IMR-90 (cell line): ENCODE measurements at regions not wholly inside any gene's neighbourhood (a gene's known extent, or its start where the extent isn't known, plus 50 kb on each side); places are given as distances from the start of the nearest gene placed in this dataset.

Source experiments
- ATAC-seq: fragments of 200-7000 bp; cut with Tn5 transposase; 2 replicates; pipeline ENCODE4 v1.9.1; 2020; ENCODE audit warnings: low read depth, mild to moderate bottlenecking, moderate library complexity
- BruUV-seq: library from RNA; stranded (reverse); fragments of 400-500 nt; replicated peaks from 2 replicates; lab custom pipeline; 2021; lab: Mats Ljungman, UMichigan
- CTCF ChIA-PET: fragments of 300-600 bp; formaldehyde crosslinking; extraction: SDS; loops from one replicate; lab custom pipeline; 2021; ENCODE audit warnings: antibody characterized with exemption; lab: Yijun Ruan, JAX
- POLR2A ChIA-PET: fragments of 300-600 bp; sonication (Branson Sonifier 250); formaldehyde crosslinking; loops from one replicate; lab custom pipeline; 2022; ENCODE audit warnings: antibody characterized with exemption; ENCODE audit not compliant: unreplicated experiment; lab: Charles Lee
- DNase-seq: peaks from one replicate; pipeline ENCODE4 v3.0.0; 2013
- H2AFZ ChIP-seq: replicated peaks from 2 replicates; pipeline ENCODE3; 2013; ENCODE audit warnings: low read length, mild to moderate bottlenecking; ENCODE audit not compliant: poor library complexity
- H2AK5ac ChIP-seq: 2 replicates; pipeline ENCODE4 v1.6.1; 2013; ENCODE audit warnings: low read depth, low read length, inconsistent platforms
- H2AK9ac ChIP-seq: replicated peaks from 2 replicates; pipeline ENCODE3; 2013; ENCODE audit warnings: mild to moderate bottlenecking, low read depth, low read length, moderate library complexity; ENCODE audit not compliant: poor library complexity
- H2BK120ac ChIP-seq: 2 replicates; pipeline ENCODE4 v1.6.1; 2013; ENCODE audit warnings: low read depth, low read length, inconsistent platforms
- H2BK15ac ChIP-seq: 3 replicates; pipeline ENCODE4 v1.6.1; 2013; ENCODE audit warnings: low read depth, low read length, inconsistent platforms
- H2BK20ac ChIP-seq: 2 replicates; pipeline ENCODE4 v1.6.1; 2013; ENCODE audit warnings: low read depth, mild to moderate bottlenecking, inconsistent platforms, low read length, moderate library complexity
- H2BK5ac ChIP-seq: 2 replicates; pipeline ENCODE4 v1.6.1; 2013; ENCODE audit warnings: mild to moderate bottlenecking, low read depth, low read length, inconsistent platforms; ENCODE audit not compliant: poor library complexity, severe bottlenecking
- H3K14ac ChIP-seq: replicated peaks from 2 replicates; pipeline ENCODE4 v1.6.1; 2013; ENCODE audit warnings: low read depth, low read length, inconsistent platforms
- H3K18ac ChIP-seq: 2 replicates; pipeline ENCODE4 v1.6.1; 2013; ENCODE audit warnings: low read depth, low read length, control low read depth
- H3K23ac ChIP-seq: 2 replicates; pipeline ENCODE4 v1.6.1; 2013; ENCODE audit warnings: low read depth, low read length, inconsistent platforms
- H3K27ac ChIP-seq: 2 replicates; pipeline ENCODE4 v1.5.1; 2013; ENCODE audit warnings: mild to moderate bottlenecking, control low read depth, low read length; ENCODE audit not compliant: insufficient read depth
- H3K27me3 ChIP-seq: 2 replicates; pipeline ENCODE4 v1.6.1; 2013; ENCODE audit warnings: low read length; ENCODE audit not compliant: control insufficient read depth, insufficient read depth
- H3K36me3 ChIP-seq: 2 replicates; pipeline ENCODE4 v1.6.1; 2013; ENCODE audit warnings: low read length, mixed read lengths; ENCODE audit not compliant: control insufficient read depth, insufficient read depth
- H3K4ac ChIP-seq: 2 replicates; pipeline ENCODE4 v1.6.1; 2013; ENCODE audit warnings: low read depth, low read length, inconsistent platforms
- H3K4me1 ChIP-seq: 2 replicates; pipeline ENCODE4 v1.6.1; 2013; ENCODE audit warnings: low read length, mixed read lengths; ENCODE audit not compliant: control insufficient read depth, insufficient read depth
- H3K4me2 ChIP-seq: 2 replicates; pipeline ENCODE4 v1.6.1; 2013; ENCODE audit warnings: low read depth, mild to moderate bottlenecking, control low read depth, low read length, moderate library complexity
- H3K4me3 ChIP-seq: 2 replicates; pipeline ENCODE4 v1.5.1; 2013; ENCODE audit warnings: low read depth, mild to moderate bottlenecking, control low read depth, low read length, moderate library complexity; ENCODE audit not compliant: insufficient read depth
- H3K56ac ChIP-seq: 2 replicates; pipeline ENCODE4 v1.6.1; 2013; ENCODE audit warnings: low read length, inconsistent platforms; ENCODE audit not compliant: insufficient read depth; ENCODE audit errors: extremely low read depth
- H3K79me1 ChIP-seq, 2 experiments: 2 replicates each; pipeline ENCODE4 v1.6.1; 2013; ENCODE audit warnings: low read length in 2 of 2, inconsistent platforms in 1 of 2, low read depth in 1 of 2
- H3K9ac ChIP-seq: 2 replicates; pipeline ENCODE4 v1.6.1; 2013; ENCODE audit warnings: low read depth, low read length, control low read depth
- H3K9me1 ChIP-seq: 2 replicates; pipeline ENCODE4 v1.6.1; 2013; ENCODE audit warnings: low read length, inconsistent platforms; ENCODE audit not compliant: insufficient read depth
- H3K9me3 ChIP-seq: 2 replicates; pipeline ENCODE4 v1.6.1; 2013; ENCODE audit warnings: low read length; ENCODE audit not compliant: control insufficient read depth, insufficient read depth
- H4K20me1 ChIP-seq: 2 replicates; pipeline ENCODE4 v1.6.1; 2013; ENCODE audit warnings: low read length, inconsistent platforms; ENCODE audit not compliant: insufficient read depth
- H4K5ac ChIP-seq: 2 replicates; pipeline ENCODE4 v1.6.1; 2013; ENCODE audit warnings: mild to moderate bottlenecking, low read depth, low read length, control low read depth
- H4K8ac ChIP-seq, 2 experiments: 2 replicates each; pipeline ENCODE4 v1.6.1; 2013; ENCODE audit warnings: low read depth in 2 of 2, low read length in 2 of 2, control low read depth in 1 of 2, inconsistent platforms in 1 of 2
- H4K91ac ChIP-seq: 2 replicates; pipeline ENCODE4 v1.6.1; 2013; ENCODE audit warnings: low read depth, low read length, inconsistent platforms; ENCODE audit not compliant: insufficient read depth
- BHLHE40 ChIP-seq: fragments of 150-350 bp; IDR thresholded peaks from 2 replicates; pipeline ENCODE4 v1.6.1; 2016; ENCODE audit warnings: mild to moderate bottlenecking, low read depth, low read length
- CEBPB ChIP-seq: IDR thresholded peaks from 2 replicates; pipeline ENCODE4 v1.6.1; 2012; ENCODE audit warnings: low read depth, low read length, improper control_type of control experiment
- CHD1 ChIP-seq: IDR thresholded peaks from 2 replicates; pipeline ENCODE4 v1.6.1; 2012; ENCODE audit warnings: low read depth, low read length, improper control_type of control experiment
- CTCF ChIP-seq: conservative IDR thresholded peaks from 2 replicates; pipeline ENCODE4 v1.5.1; 2012; ENCODE audit warnings: mild to moderate bottlenecking, low read depth, low read length, improper control_type of control experiment
- FOS ChIP-seq: fragments of 150-350 bp; IDR thresholded peaks from 2 replicates; pipeline ENCODE4 v1.6.1; 2016; ENCODE audit warnings: low read depth, low read length
- MAFK ChIP-seq: IDR thresholded peaks from 2 replicates; pipeline ENCODE4 v1.6.1; 2012; ENCODE audit warnings: low read depth, low read length, improper control_type of control experiment
- MAZ ChIP-seq: IDR thresholded peaks from 2 replicates; pipeline ENCODE4 v1.6.1; 2012; ENCODE audit warnings: low read depth, mild to moderate bottlenecking, low read length, improper control_type of control experiment, moderate library complexity, borderline replicate concordance
- MXI1 ChIP-seq: IDR thresholded peaks from 2 replicates; pipeline ENCODE4 v1.6.1; 2012; ENCODE audit warnings: low read depth, mild to moderate bottlenecking, low read length, moderate library complexity, borderline replicate concordance
- NFE2L2 ChIP-seq: fragments of 150-350 bp; IDR thresholded peaks from 2 replicates; pipeline ENCODE4 v1.6.1; 2016; ENCODE audit warnings: low read depth, mild to moderate bottlenecking, low read length
- POLR2A ChIP-seq: IDR thresholded peaks from 2 replicates; pipeline ENCODE4 v1.6.1; 2012; ENCODE audit warnings: mild to moderate bottlenecking, low read depth, low read length
- RAD21 ChIP-seq: IDR thresholded peaks from 2 replicates; pipeline ENCODE4 v1.6.1; 2012; ENCODE audit warnings: low read length, improper control_type of control experiment
- RCOR1 ChIP-seq: IDR thresholded peaks from 2 replicates; pipeline ENCODE4 v1.6.1; 2012; ENCODE audit warnings: mild to moderate bottlenecking, low read length, improper control_type of control experiment; ENCODE audit not compliant: insufficient replicate concordance
- RFX5 ChIP-seq: IDR thresholded peaks from 2 replicates; pipeline ENCODE4 v1.8.0; 2012; ENCODE audit warnings: low read depth, mild to moderate bottlenecking, low read length, moderate library complexity
- SMC3 ChIP-seq: fragments of 150-350 bp; IDR thresholded peaks from 2 replicates; pipeline ENCODE4 v1.6.1; 2016; ENCODE audit warnings: low read depth, mild to moderate bottlenecking, antibody characterized with exemption, low read length, moderate library complexity
- USF2 ChIP-seq: fragments of 150-350 bp; IDR thresholded peaks from 2 replicates; pipeline ENCODE4 v1.6.1; 2017; ENCODE audit warnings: mild to moderate bottlenecking, antibody characterized with exemption, low read length, low read depth
- WGBS, 2 experiments: methylation state at CpG; one replicate each; pipeline versions ENCODE4 v1.1.5 to v1.1.7; 2013; ENCODE audit warnings: missing lambda C conversion rate in 2 of 2; ENCODE audit not compliant: insufficient read length in 1 of 2; ENCODE audit errors: extremely low coverage in 2 of 2; 5-methylcytosine and 5-hydroxymethylcytosine counted together
- dilution Hi-C: fragments of 300-500 bp; cut with HindIII; formaldehyde crosslinking; loops from one replicate; pipeline ENCODE4 v1.14.3; 2018; ENCODE audit warnings: low sequenced_read_pairs; ENCODE audit not compliant: unreplicated experiment
- in situ Hi-C: fragments of 300-500 bp; cut with MboI; formaldehyde crosslinking; loops from 3 replicates; pipeline ENCODE4 v1.14.3; 2019; ENCODE audit warnings: low sequenced_read_pairs, inconsistent platforms, mixed read lengths
- intact Hi-C: fragments of 100-400 bp; cut with micrococcal nuclease; formaldehyde crosslinking; loops from 2 replicates; pipeline ENCODE4 v1.10.0; 2022
- TF ChIP-seq, protein P1 (sequence below): fragments of 150-350 bp; IDR thresholded peaks from 2 replicates; pipeline ENCODE4 v1.6.1; 2016; ENCODE audit warnings: low read depth, mild to moderate bottlenecking, low read length, moderate library complexity, borderline replicate concordance

DNA sequence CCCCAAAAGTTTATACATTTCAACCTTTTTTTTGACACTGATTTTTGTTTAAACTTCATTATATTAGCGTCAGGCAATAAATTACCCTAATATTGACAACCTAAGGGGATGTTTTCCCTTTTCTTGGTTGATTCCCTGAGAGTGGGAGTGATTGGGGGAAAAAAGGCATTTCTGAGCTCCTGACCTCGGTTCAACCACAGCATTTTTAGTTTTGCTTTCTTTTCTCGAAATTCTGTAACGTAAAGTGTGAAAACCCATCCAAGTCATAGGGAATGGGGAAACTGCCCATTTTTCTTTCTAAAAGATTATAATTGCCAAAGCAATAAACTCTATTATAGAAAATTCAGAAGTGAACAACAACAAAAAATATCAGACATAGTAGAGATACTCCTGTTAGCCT is 67.9 kb upstream of the SPACA1 start:
- H3K4me3 ChIP-seq = no peak overlapping the region
- no peak for ATAC-seq
- H3K14ac ChIP-seq = no peak overlapping the region
- no peak overlapping the region for H2AK9ac ChIP-seq
- no peak overlapping the region for H2AFZ ChIP-seq
- H4K5ac ChIP-seq = no peak overlapping the region
- BruUV-seq = no TSS peak
- no peak overlapping the region for H4K91ac ChIP-seq
- no peak for TF ChIP-seq RCOR1
- TF ChIP-seq MAZ = no peak
- TF ChIP-seq RAD21 = no peak
- TF ChIP-seq USF2 = no peak
- TF ChIP-seq MAFK = no peak
- no peak for TF ChIP-seq RFX5
- TF ChIP-seq MXI1 = no peak
- TF ChIP-seq CHD1 = no peak
- TF ChIP-seq BHLHE40 = no peak
- no peak for TF ChIP-seq CTCF
- no peak for TF ChIP-seq CEBPB
- TF ChIP-seq FOS = no peak
- no peak for TF ChIP-seq POLR2A
- no peak for TF ChIP-seq SMC3
- TF ChIP-seq NFE2L2 = no peak
- TF ChIP-seq, protein P1, sequence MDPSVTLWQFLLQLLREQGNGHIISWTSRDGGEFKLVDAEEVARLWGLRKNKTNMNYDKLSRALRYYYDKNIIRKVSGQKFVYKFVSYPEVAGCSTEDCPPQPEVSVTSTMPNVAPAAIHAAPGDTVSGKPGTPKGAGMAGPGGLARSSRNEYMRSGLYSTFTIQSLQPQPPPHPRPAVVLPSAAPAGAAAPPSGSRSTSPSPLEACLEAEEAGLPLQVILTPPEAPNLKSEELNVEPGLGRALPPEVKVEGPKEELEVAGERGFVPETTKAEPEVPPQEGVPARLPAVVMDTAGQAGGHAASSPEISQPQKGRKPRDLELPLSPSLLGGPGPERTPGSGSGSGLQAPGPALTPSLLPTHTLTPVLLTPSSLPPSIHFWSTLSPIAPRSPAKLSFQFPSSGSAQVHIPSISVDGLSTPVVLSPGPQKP = no peak
- H3K23ac ChIP-seq = no peak overlapping the region
- no peaks in the 10 kb centered on the region for H3K4me1 ChIP-seq
- no peak overlapping the region for H3K4ac ChIP-seq
- H4K8ac ChIP-seq = no peak overlapping the region
- no peak overlapping the region for H3K56ac ChIP-seq
- H4K20me1 ChIP-seq = no peaks in the 10 kb centered on the region
- H3K9me3 ChIP-seq = no peaks in the 10 kb centered on the region
- H3K27ac ChIP-seq = no peak overlapping the region
- POLR2A ChIA-PET = interaction anchor here (0.6 kb wide), 1 partner anchor 573 kb away, joined by 3 read pairs; no protein-coding TSS in a partner anchor
- no peak overlapping the region for H2BK15ac ChIP-seq
- no peak overlapping the region for H3K4me2 ChIP-seq
- H3K9me1 ChIP-seq = no peaks in the 10 kb centered on the region
- no peaks in the 10 kb centered on the region for H3K36me3 ChIP-seq
- DNase-seq = no peak
- WGBS, 2 experiments = no CpG with 5 or more reads among the region's 4 CpGs
- no peak overlapping the region for H2BK5ac ChIP-seq
- no peaks in the 10 kb centered on the region for H3K27me3 ChIP-seq
- H2AK5ac ChIP-seq = no peak overlapping the region
- intact Hi-C loops = no loop called here
- no peak overlapping the region for H3K18ac ChIP-seq
- no peak overlapping the region for H2BK120ac ChIP-seq
- no peak overlapping the region for H2BK20ac ChIP-seq
- H3K9ac ChIP-seq = no peak overlapping the region
- dilution Hi-C loops = no loop called here
- CTCF ChIA-PET = no interaction called here
- in situ Hi-C loops = no loop called here
- H3K79me1 ChIP-seq = no peaks in the 10 kb centered on the region
